ENCODE measurements at regions not wholly inside any gene's neighbourhood (a gene's known extent, or its start where the extent isn't known, plus 50 kb on each side); places are given as distances from the start of the nearest gene placed in this dataset.
A peak's percentile ranks its signal among the peaks of the same experiment; 100 is the strongest.
"Not testable (repeated sequence)": the region's sequence is repeated elsewhere in the genome, so short reads cannot be mapped to it uniquely, and the experiment has no call there.

DNA sequence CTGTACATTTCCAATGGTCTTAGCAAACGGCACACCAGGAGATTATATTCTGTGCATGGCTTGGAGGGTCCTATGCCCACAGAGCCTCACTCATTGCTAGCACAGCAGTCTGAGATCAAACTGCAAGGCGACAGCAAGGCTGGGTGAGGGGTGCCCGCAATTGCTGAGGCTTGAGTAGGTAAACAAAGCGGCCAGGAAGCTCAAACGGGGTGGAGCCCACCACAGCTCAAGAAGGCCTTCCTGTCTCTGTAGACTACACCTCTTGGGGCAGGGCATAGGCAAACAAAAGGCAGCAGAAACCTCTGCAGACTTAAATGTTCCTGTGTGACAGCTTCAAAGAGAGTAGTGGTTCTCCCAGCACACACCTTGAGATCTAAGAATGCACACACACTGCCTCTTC is 91.3 kb downstream of the OR4A5 start:
- not testable (repeated sequence) for H3K9me3 ChIP-seq (replicated peaks)

DNA sequence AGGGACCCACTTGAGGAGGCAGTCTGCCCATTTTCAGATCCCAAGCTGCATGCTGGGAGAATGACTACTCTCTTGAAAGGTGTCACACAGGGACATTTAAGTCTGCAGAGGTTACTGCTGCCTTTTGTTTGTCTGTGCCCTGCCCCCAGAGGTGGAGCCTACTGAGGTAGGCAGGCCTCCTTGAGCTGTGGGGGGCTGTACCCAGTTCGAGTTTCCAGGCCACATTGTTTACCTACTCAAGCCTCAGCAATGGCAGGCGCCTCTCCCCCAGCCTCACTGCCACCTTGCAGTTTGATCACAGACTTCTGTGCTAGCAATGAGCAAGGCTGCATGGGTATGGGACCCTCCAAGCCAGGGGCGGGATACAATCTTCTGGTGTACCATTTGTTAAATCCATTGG is 126.0 kb downstream of the OR4A5 start:
- H3K27me3 ChIP-seq: no peaks in the 10 kb centered on the region
- DNase-seq: no peak
- H3K4me1 ChIP-seq: no peaks in the 10 kb centered on the region
- H3K4me3 ChIP-seq: no peak overlapping the region
- no peaks in the 10 kb centered on the region for H3K36me3 ChIP-seq
- peaks cover 20% of the 10 kb centered on the region for H3K9me3 ChIP-seq (replicated peaks)
- H3K27ac ChIP-seq: no peak overlapping the region

More for the DNA sequence above, 91.3 kb downstream of the OR4A5 start:
- H3K4me1 ChIP-seq, H3K27me3 ChIP-seq, H3K27ac ChIP-seq, H3K36me3 ChIP-seq, H3K4me3 ChIP-seq, DNase-seq: not testable (repeated sequence)

DNA sequence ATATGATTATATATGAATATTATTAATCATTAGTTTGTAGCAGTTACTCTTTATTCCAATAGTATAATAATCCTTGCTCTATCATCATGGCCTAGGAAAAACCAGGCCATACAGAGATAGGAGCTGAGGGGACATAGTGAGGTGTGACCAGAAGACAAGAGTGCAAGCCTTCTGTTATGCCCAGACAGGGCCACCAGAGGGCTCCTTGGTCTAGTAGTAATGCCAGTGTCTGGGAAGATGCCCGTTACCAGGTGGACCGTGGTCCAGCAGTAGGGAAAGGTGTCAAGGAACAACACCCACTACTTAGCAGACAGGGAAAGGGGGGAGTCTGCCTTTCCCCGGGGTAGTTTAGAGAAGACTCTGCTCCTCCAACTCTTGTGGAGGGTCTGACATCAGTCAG is 148.4 kb downstream of the OR4A5 start:
- peak in 1 of 2 experiments; percentile 3 for DNase-seq
- H3K4me3 ChIP-seq, H3K27ac ChIP-seq, H3K27me3 ChIP-seq, H3K36me3 ChIP-seq, H3K4me1 ChIP-seq: not testable (repeated sequence)
- peaks cover 29% of the 10 kb centered on the region for H3K9me3 ChIP-seq (replicated peaks)

All from SJCRH30 (cell line).